H1 (cell line): ENCODE measurements at regions not wholly inside any gene's neighbourhood (a gene's known extent, or its start where the extent isn't known, plus 50 kb on each side); places are given as distances from the start of the nearest gene placed in this dataset.

Experiments used
- ATF3 ChIP-seq: IDR thresholded peaks from 2 replicates; pipeline ENCODE4 v1.6.1; 2011; ENCODE audit warnings: low read depth, mild to moderate bottlenecking, low read length; ENCODE audit not compliant: insufficient read depth
- CHD2 ChIP-seq: IDR thresholded peaks from 2 replicates; pipeline ENCODE4 v1.6.1; 2012; ENCODE audit warnings: low read length, improper control_type of control experiment
- CTBP2 ChIP-seq: IDR thresholded peaks from 2 replicates; pipeline ENCODE4 v1.7.0; 2011; ENCODE audit warnings: borderline replicate concordance, mild to moderate bottlenecking, moderate library complexity, mixed read lengths, low read length; ENCODE audit not compliant: insufficient read depth, insufficient read length
- CTCF ChIP-seq, 3 experiments: IDR thresholded peaks; 1 replicate in 2 of 3; 2 replicates in 1 of 3; pipeline versions ENCODE4 v1.5.1 to v1.6.1; 2011; ENCODE audit warnings: low read length in 3 of 3, mild to moderate bottlenecking in 3 of 3, inconsistent platforms in 2 of 3, low read depth in 1 of 3, moderate library complexity in 1 of 3; ENCODE audit not compliant: insufficient read depth in 1 of 3; ENCODE audit errors: control extremely low read depth in 1 of 3
- NRF1 ChIP-seq: IDR thresholded peaks from 2 replicates; pipeline ENCODE4 v1.6.1; 2011; ENCODE audit warnings: mild to moderate bottlenecking, low read depth, low read length, improper control_type of control experiment
- POLR2A ChIP-seq, 2 experiments: IDR thresholded peaks; 1 replicate in 1 of 2; 2 replicates in 1 of 2; pipeline ENCODE4 v1.6.1; 2011; ENCODE audit warnings: low read depth in 2 of 2, low read length in 2 of 2, mild to moderate bottlenecking in 2 of 2; ENCODE audit errors: control extremely low read depth in 1 of 2
- POLR2AphosphoS5 ChIP-seq: IDR thresholded peaks from 2 replicates; pipeline ENCODE4 v1.6.1; 2011; ENCODE audit warnings: low read depth, low read length
- SIN3A ChIP-seq, 2 experiments: IDR thresholded peaks in 1 of 2; conservative IDR thresholded peaks in 1 of 2; 2 replicates each; pipeline ENCODE4 v1.6.1; 2011 to 2012; ENCODE audit warnings: low read length in 2 of 2, improper control_type of control experiment in 1 of 2, low read depth in 1 of 2, mild to moderate bottlenecking in 1 of 2
- TAF1 ChIP-seq: IDR thresholded peaks from 2 replicates; pipeline ENCODE4 v1.6.1; 2011; ENCODE audit warnings: mild to moderate bottlenecking, low read depth, low read length
- TEAD4 ChIP-seq: IDR thresholded peaks from 2 replicates; pipeline ENCODE4 v1.6.1; 2012; ENCODE audit warnings: low read depth, low read length, inconsistent platforms, mixed read lengths

- no peak for TF ChIP-seq CTCF (IDR thresholded peaks at IDR 0.05; ENCODE audit: control extremely low read depth in 1 of 3, insufficient read depth in 1 of 3, low read depth in 1 of 3, low read length in 3 of 3)
- no peak for TF ChIP-seq SIN3A (conservative IDR thresholded peaks at IDR 0.05 in 1 of 2, IDR thresholded peaks at IDR 0.05 in 1 of 2; ENCODE audit: low read depth in 1 of 2, low read length in 2 of 2)
- no peak for TF ChIP-seq CHD2
- TF ChIP-seq POLR2A (IDR thresholded peaks at IDR 0.05; ENCODE audit: control extremely low read depth in 1 of 2, low read depth in 2 of 2, low read length in 2 of 2): no peak
- no peak for TF ChIP-seq NRF1
- TF ChIP-seq TEAD4: no peak
- TF ChIP-seq POLR2AphosphoS5: no peak
- TF ChIP-seq CTBP2: no peak
- TF ChIP-seq ATF3: no peak
- TF ChIP-seq TAF1: no peak
Measured at GRCh38 chr2:181789827-181790448, 101.6 kb upstream of the ITPRID2 start.
